ENCODE measurements at regions not wholly inside any gene's neighbourhood (a gene's known extent, or its start where the extent isn't known, plus 50 kb on each side); places are given as distances from the start of the nearest gene placed in this dataset.

DNA sequence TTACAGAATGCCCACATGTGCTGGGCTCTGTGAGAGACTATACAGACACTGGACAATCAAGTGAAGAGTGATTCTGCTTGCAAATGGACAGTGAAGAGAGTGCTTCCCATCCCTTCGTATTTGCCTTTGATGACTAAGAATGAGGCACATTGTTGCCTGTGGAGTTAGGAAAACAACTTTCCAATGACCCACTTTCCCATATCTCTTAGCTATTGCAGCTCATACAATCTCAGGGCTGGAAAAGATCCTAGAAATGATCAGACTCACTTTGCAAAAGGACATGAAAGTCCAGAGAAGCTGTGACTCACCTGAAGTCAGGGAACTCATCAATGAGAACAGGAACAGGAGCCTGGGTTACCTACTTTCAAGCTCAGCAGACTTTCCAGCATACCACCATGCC, 440.5 kb upstream of the TCF4 start:
- Histone ChIP-seq H3K27me3 (replicated peaks in 1 of 2; ENCODE audit: control insufficient read depth in 2 of 2, insufficient read depth in 2 of 2, low read length in 1 of 2) (no peaks in the 10 kb centered on the region), H3K79me2 (ENCODE audit: control insufficient read depth, insufficient read depth, low read length) (no peaks in the 10 kb centered on the region), H4K20me1 (ENCODE audit: control insufficient read depth, insufficient read depth) (no peaks in the 10 kb centered on the region), H3K9ac (ENCODE audit: control insufficient read depth, insufficient read depth, low read length) (no peak overlapping the region), H3K4me1 (ENCODE audit: control insufficient read depth, insufficient read depth, low read length) (no peaks in the 10 kb centered on the region), H3K36me3 (ENCODE audit: control insufficient read depth in 2 of 2, insufficient read depth in 2 of 2, low read length in 1 of 2) (no peaks in the 10 kb centered on the region), H2AFZ (ENCODE audit: control insufficient read depth, low read depth, low read length) (no peak overlapping the region), H3K4me3 (no peak overlapping the region), H3K4me2 (ENCODE audit: control insufficient read depth, insufficient read depth) (no peak overlapping the region), H3K27ac (ENCODE audit: control insufficient read depth, insufficient read depth) (no peak overlapping the region), H3K9me3 (replicated peaks; ENCODE audit: control insufficient read depth, insufficient read depth, low read length) (no peaks in the 10 kb centered on the region; the same call in 2 of the 3 replicates)
- no peak for ATAC-seq
- CTCF ChIA-PET: no interaction called here
- in situ Hi-C loops (cut with MboI): no loop called here
- no peak for DNase-seq (ENCODE audit: low read depth, low spot score)
- RAD21 ChIA-PET (ENCODE audit: unreplicated experiment): no interaction called here
- no peak for FAIRE-seq
- WGBS (ENCODE audit: insufficient coverage, insufficient replicate concordance, low lambda C conversion rate, missing lambda C conversion rate): 11% methylated on average over 1 of the region's 1 CpG
- POLR2A ChIA-PET: no interaction called here
- TF ChIP-seq HDGF (IDR thresholded peaks at IDR 0.05) (no peak), WRNIP1 (IDR thresholded peaks at IDR 0.05; ENCODE audit: borderline replicate concordance, low read depth, low read length) (no peak), CBX3 (IDR thresholded peaks at IDR 0.05; ENCODE audit: borderline replicate concordance, low read depth) (no peak), CHD4 (IDR thresholded peaks at IDR 0.05) (no peak), SMAD1 (IDR thresholded peaks at IDR 0.05; ENCODE audit: low read depth, partially characterized antibody) (no peak)
- BruUV-seq (replicated peaks): no TSS peak
- intact Hi-C loops (cut with micrococcal nuclease; ENCODE audit: unreplicated experiment): no loop called here
- SMC1A ChIA-PET (ENCODE audit: uncharacterized antibody, unreplicated experiment): interaction anchor here (0.7 kb wide), 1 partner anchor 304 kb away, joined by 3 read pairs; no protein-coding TSS in a partner anchor

DNA sequence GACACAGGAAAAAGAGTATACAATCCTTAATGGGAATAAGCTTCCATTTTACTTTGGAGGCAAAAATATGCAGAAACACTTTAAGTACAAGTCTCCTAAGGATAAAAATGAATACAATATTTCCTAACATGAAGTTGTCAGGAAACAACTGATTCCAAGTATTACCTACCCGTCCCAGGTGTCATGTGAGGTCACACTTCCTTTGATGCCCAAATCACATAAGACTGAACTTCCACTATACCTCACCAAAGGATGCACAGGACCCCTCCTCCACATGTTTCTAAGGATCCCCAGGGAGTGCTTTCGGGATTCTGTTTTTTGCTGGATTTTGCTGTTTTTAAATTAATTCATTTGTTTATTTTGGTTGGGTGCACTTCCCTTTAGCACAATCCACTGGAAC, 438.5 kb upstream of the TCF4 start:
- H3K9ac ChIP-seq (ENCODE audit: control insufficient read depth, insufficient read depth, low read length): no peak overlapping the region
- no peak for FAIRE-seq
- H3K36me3 ChIP-seq (ENCODE audit: control insufficient read depth in 2 of 2, insufficient read depth in 2 of 2, low read length in 1 of 2): no peaks in the 10 kb centered on the region
- 0% methylated on average over 2 of the region's 2 CpGs for WGBS (ENCODE audit: insufficient coverage, insufficient replicate concordance, low lambda C conversion rate, missing lambda C conversion rate)
- no peaks in the 10 kb centered on the region for H3K79me2 ChIP-seq (ENCODE audit: control insufficient read depth, insufficient read depth, low read length)
- ChIA-PET POLR2A (no interaction called here), SMC1A (ENCODE audit: uncharacterized antibody, unreplicated experiment) (no interaction called here), RAD21 (ENCODE audit: unreplicated experiment) (no interaction called here), CTCF (no interaction called here)
- H3K4me2 ChIP-seq (ENCODE audit: control insufficient read depth, insufficient read depth): no peak overlapping the region
- ATAC-seq: no peak
- H2AFZ ChIP-seq (ENCODE audit: control insufficient read depth, low read depth, low read length): no peak overlapping the region
- no TSS peak for BruUV-seq (replicated peaks)
- no peaks in the 10 kb centered on the region for H3K27me3 ChIP-seq (replicated peaks in 1 of 2; ENCODE audit: control insufficient read depth in 2 of 2, insufficient read depth in 2 of 2, low read length in 1 of 2)
- TF ChIP-seq, protein P1, sequence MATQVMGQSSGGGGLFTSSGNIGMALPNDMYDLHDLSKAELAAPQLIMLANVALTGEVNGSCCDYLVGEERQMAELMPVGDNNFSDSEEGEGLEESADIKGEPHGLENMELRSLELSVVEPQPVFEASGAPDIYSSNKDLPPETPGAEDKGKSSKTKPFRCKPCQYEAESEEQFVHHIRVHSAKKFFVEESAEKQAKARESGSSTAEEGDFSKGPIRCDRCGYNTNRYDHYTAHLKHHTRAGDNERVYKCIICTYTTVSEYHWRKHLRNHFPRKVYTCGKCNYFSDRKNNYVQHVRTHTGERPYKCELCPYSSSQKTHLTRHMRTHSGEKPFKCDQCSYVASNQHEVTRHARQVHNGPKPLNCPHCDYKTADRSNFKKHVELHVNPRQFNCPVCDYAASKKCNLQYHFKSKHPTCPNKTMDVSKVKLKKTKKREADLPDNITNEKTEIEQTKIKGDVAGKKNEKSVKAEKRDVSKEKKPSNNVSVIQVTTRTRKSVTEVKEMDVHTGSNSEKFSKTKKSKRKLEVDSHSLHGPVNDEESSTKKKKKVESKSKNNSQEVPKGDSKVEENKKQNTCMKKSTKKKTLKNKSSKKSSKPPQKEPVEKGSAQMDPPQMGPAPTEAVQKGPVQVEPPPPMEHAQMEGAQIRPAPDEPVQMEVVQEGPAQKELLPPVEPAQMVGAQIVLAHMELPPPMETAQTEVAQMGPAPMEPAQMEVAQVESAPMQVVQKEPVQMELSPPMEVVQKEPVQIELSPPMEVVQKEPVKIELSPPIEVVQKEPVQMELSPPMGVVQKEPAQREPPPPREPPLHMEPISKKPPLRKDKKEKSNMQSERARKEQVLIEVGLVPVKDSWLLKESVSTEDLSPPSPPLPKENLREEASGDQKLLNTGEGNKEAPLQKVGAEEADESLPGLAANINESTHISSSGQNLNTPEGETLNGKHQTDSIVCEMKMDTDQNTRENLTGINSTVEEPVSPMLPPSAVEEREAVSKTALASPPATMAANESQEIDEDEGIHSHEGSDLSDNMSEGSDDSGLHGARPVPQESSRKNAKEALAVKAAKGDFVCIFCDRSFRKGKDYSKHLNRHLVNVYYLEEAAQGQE (IDR thresholded peaks at IDR 0.05; ENCODE audit: low read depth, low read length): no peak
- TF ChIP-seq FOXK2 (IDR thresholded peaks at IDR 0.05): no peak
- TF ChIP-seq RAD21 (IDR thresholded peaks at IDR 0.05; ENCODE audit: insufficient read depth, low read depth, low read length): no peak
- no peak for TF ChIP-seq RAD51 (IDR thresholded peaks at IDR 0.05)
- no peak for TF ChIP-seq NR2F1 (conservative IDR thresholded peaks at IDR 0.05)
- no peak for TF ChIP-seq MYC (IDR thresholded peaks at IDR 0.05; ENCODE audit: insufficient read depth, insufficient read length, insufficient replicate concordance, low read length, severe bottlenecking)
- TF ChIP-seq TBL1XR1 (IDR thresholded peaks at IDR 0.05; ENCODE audit: low read depth, low read length): no peak
- no peak for TF ChIP-seq CREM (IDR thresholded peaks at IDR 0.05; ENCODE audit: low read depth)
- in situ Hi-C loops (cut with MboI): no loop called here
- intact Hi-C loops (cut with micrococcal nuclease; ENCODE audit: unreplicated experiment): no loop called here
- no peak overlapping the region for H3K27ac ChIP-seq (ENCODE audit: control insufficient read depth, insufficient read depth)
- no peaks in the 10 kb centered on the region; the same call in 2 of the 3 replicates for H3K9me3 ChIP-seq (replicated peaks; ENCODE audit: control insufficient read depth, insufficient read depth, low read length)
- no peak for DNase-seq (ENCODE audit: low read depth, low spot score)
- no peaks in the 10 kb centered on the region for H4K20me1 ChIP-seq (ENCODE audit: control insufficient read depth, insufficient read depth)
- H3K4me1 ChIP-seq (ENCODE audit: control insufficient read depth, insufficient read depth, low read length): no peaks in the 10 kb centered on the region
- H3K4me3 ChIP-seq: no peak overlapping the region
